SK-N-MC (cell line): ENCODE measurements at regions not wholly inside any gene's neighbourhood (a gene's known extent, or its start where the extent isn't known, plus 50 kb on each side); places are given as distances from the start of the nearest gene placed in this dataset.

Source experiments
- EZH2 ChIP-seq: fragments of 200-600 bp; sonication (generic); IDR thresholded peaks from one replicate; pipeline ENCODE4 v1.6.1; 2017; ENCODE audit warnings: antibody characterized with exemption
- FOXP2 ChIP-seq: optimal IDR thresholded peaks from 2 replicates; pipeline ENCODE3; 2011; ENCODE audit warnings: mild to moderate bottlenecking, moderate library complexity; ENCODE audit not compliant: insufficient read depth; ENCODE audit errors: extremely low read length, control extremely low read depth
- POLR2AphosphoS5 ChIP-seq: IDR thresholded peaks from 2 replicates; pipeline ENCODE4 v1.6.1; 2012; ENCODE audit warnings: mild to moderate bottlenecking, low read depth, low read length, borderline replicate concordance

DNA sequence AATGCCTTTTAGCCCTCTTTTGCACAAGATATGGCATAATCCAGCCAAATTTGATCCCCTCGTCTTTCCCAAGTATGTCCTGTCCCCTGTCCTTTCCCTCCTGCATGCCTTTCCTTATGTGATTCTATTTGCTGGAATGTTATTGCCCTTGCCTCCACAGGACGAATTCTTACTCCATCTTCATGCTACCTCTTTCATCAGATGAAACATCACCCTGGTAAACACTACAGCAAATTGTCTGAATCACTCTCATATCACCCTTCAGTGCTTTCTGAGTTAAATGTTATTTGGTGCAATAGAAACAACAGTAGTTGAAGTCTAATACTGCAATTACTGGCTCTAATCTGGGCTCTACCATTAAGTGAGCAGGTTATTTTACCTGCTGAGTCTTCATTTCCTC is 52.2 kb upstream of the FAT1 start:
- TF ChIP-seq EZH2 (no peak), POLR2AphosphoS5 (no peak), FOXP2 (no peak)
